Panc1 (cell line): ENCODE measurements at regions not wholly inside any gene's neighbourhood (a gene's known extent, or its start where the extent isn't known, plus 50 kb on each side); places are given as distances from the start of the nearest gene placed in this dataset.

Experiments used
- ATAC-seq: fragments of 200-7000 bp; cut with Tn5 transposase; 2 replicates; pipeline ENCODE4 v1.9.1; 2020; ENCODE audit warnings: mild to moderate bottlenecking, moderate library complexity
- BruUV-seq: library from RNA; stranded (reverse); fragments of 400-500 nt; replicated peaks from 2 replicates; lab custom pipeline; 2021; lab: Mats Ljungman, UMichigan
- CTCF ChIA-PET: fragments of 300-600 bp; sonication (Branson Sonifier 250); formaldehyde crosslinking; loops from one replicate; lab custom pipeline; 2022; ENCODE audit warnings: antibody characterized with exemption; lab: Charles Lee
- POLR2A ChIA-PET: fragments of 300-600 bp; sonication (Branson Sonifier 250); formaldehyde crosslinking; loops from one replicate; lab custom pipeline; 2022; ENCODE audit warnings: antibody characterized with exemption; lab: Charles Lee
- DNase-seq: peaks from one replicate; pipeline ENCODE4 v3.0.0-alpha.2; 2010; ENCODE audit warnings: low read depth, low spot score
- H3K27ac ChIP-seq: 2 replicates; pipeline ENCODE4 v1.5.1; 2011; ENCODE audit warnings: mild to moderate bottlenecking, low read length, inconsistent platforms
- H3K27me3 ChIP-seq: fragments of 200-500 bp; sonication (Bioruptor generic); 2 replicates; pipeline ENCODE4 v1.6.0; 2014; ENCODE audit warnings: low read length, inconsistent platforms; ENCODE audit not compliant: control insufficient read depth, insufficient read depth
- H3K36me3 ChIP-seq: fragments of 200-500 bp; sonication (Bioruptor generic); 2 replicates; pipeline ENCODE4 v1.5.1; 2014; ENCODE audit warnings: inconsistent platforms, mild to moderate bottlenecking, low read length, moderate library complexity; ENCODE audit not compliant: control insufficient read depth, insufficient read depth
- H3K4me1 ChIP-seq: 2 replicates; pipeline ENCODE4 v1.5.1; 2011; ENCODE audit warnings: inconsistent platforms, mild to moderate bottlenecking, low read length, moderate library complexity; ENCODE audit not compliant: control insufficient read depth, insufficient read depth
- H3K4me3 ChIP-seq, 2 experiments: 2 replicates each; pipeline ENCODE4 v1.5.1; 2011 to 2012; ENCODE audit warnings: low read depth in 2 of 2, low read length in 2 of 2, mild to moderate bottlenecking in 2 of 2, inconsistent platforms in 1 of 2, moderate library complexity in 1 of 2
- H3K9me3 ChIP-seq: fragments of 200-500 bp; sonication (Bioruptor generic); 2 replicates; pipeline ENCODE4 v1.5.1; 2014; ENCODE audit warnings: low read depth, mild to moderate bottlenecking, inconsistent platforms, low read length, moderate library complexity; ENCODE audit not compliant: control insufficient read depth, insufficient read depth
- POLR2AphosphoS5 ChIP-seq: IDR thresholded peaks from 2 replicates; pipeline ENCODE4 v1.6.1; 2012; ENCODE audit warnings: mild to moderate bottlenecking, low read depth, low read length, moderate library complexity
- SIN3A ChIP-seq: IDR thresholded peaks from 2 replicates; pipeline ENCODE4 v1.6.1; 2012; ENCODE audit warnings: low read depth, mild to moderate bottlenecking, low read length, moderate library complexity, borderline replicate concordance; ENCODE audit not compliant: insufficient read depth
- TCF7L2 ChIP-seq: IDR thresholded peaks from 2 replicates; pipeline ENCODE4 v1.6.1; 2011; ENCODE audit warnings: mild to moderate bottlenecking, low read depth, low read length, inconsistent platforms
- in situ Hi-C: cut with HindIII; loops from 2 replicates; pipeline ENCODE4 v1.10.0; 2016; ENCODE audit warnings: low sequenced_read_pairs, low pct_unique_long_range_greater_than_20kb
- intact Hi-C: fragments of 100-400 bp; cut with micrococcal nuclease; formaldehyde crosslinking; loops from one replicate; pipeline ENCODE4 v1.10.0; 2022; ENCODE audit not compliant: unreplicated experiment
- TF ChIP-seq, protein P1 (sequence below), 2 experiments: IDR thresholded peaks; 2 replicates each; pipeline ENCODE4 v1.6.1; 2011 to 2012; ENCODE audit warnings: low read depth in 2 of 2, control low read depth in 1 of 2, low read length in 1 of 2, mild to moderate bottlenecking in 1 of 2, moderate library complexity in 1 of 2; ENCODE audit not compliant: insufficient read depth in 1 of 2
- TF ChIP-seq, protein P2 (sequence below): fragments of 450-650 bp; IDR thresholded peaks from 2 replicates; pipeline ENCODE4 v1.5.1; 2017; ENCODE audit warnings: mild to moderate bottlenecking

DNA sequence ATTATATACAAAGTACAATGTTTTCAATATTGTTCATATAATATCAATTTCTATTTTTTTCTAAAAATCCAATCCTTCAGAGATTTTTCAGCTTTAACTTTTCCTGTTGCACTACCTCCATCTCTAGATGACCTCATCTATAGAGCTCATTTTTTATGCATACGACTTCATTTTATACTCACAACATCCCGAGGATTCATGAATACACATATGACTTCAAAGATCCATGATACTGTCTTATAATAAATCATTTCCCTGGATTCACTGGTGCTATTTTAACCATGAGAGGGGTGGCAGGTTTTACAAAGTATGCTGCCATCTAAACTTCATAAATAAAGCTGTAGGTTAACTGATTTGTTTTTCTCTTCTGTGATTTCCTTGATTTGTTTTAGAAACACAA is 694.6 kb downstream of the EPHA4 start:
- no peak for ATAC-seq
- Histone ChIP-seq H3K36me3 (no peaks in the 10 kb centered on the region), H3K27me3 (no peaks in the 10 kb centered on the region), H3K4me1 (no peaks in the 10 kb centered on the region), H3K4me3 (no peak overlapping the region), H3K27ac (no peak overlapping the region), H3K9me3 (no peaks in the 10 kb centered on the region)
- in situ Hi-C loops (no loop called here), intact Hi-C loops (no loop called here)
- DNase-seq, result no peak
- BruUV-seq, result no TSS peak
- ChIA-PET CTCF (no interaction called here), POLR2A (no interaction called here)
- TF ChIP-seq POLR2AphosphoS5 (no peak), SIN3A (no peak), TCF7L2 (no peak)
- TF ChIP-seq, protein P1, sequence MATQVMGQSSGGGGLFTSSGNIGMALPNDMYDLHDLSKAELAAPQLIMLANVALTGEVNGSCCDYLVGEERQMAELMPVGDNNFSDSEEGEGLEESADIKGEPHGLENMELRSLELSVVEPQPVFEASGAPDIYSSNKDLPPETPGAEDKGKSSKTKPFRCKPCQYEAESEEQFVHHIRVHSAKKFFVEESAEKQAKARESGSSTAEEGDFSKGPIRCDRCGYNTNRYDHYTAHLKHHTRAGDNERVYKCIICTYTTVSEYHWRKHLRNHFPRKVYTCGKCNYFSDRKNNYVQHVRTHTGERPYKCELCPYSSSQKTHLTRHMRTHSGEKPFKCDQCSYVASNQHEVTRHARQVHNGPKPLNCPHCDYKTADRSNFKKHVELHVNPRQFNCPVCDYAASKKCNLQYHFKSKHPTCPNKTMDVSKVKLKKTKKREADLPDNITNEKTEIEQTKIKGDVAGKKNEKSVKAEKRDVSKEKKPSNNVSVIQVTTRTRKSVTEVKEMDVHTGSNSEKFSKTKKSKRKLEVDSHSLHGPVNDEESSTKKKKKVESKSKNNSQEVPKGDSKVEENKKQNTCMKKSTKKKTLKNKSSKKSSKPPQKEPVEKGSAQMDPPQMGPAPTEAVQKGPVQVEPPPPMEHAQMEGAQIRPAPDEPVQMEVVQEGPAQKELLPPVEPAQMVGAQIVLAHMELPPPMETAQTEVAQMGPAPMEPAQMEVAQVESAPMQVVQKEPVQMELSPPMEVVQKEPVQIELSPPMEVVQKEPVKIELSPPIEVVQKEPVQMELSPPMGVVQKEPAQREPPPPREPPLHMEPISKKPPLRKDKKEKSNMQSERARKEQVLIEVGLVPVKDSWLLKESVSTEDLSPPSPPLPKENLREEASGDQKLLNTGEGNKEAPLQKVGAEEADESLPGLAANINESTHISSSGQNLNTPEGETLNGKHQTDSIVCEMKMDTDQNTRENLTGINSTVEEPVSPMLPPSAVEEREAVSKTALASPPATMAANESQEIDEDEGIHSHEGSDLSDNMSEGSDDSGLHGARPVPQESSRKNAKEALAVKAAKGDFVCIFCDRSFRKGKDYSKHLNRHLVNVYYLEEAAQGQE (IDR thresholded peaks at IDR 0.05; ENCODE audit: insufficient read depth in 1 of 2, low read depth in 2 of 2, low read length in 1 of 2), result no peak
- TF ChIP-seq, protein P2, sequence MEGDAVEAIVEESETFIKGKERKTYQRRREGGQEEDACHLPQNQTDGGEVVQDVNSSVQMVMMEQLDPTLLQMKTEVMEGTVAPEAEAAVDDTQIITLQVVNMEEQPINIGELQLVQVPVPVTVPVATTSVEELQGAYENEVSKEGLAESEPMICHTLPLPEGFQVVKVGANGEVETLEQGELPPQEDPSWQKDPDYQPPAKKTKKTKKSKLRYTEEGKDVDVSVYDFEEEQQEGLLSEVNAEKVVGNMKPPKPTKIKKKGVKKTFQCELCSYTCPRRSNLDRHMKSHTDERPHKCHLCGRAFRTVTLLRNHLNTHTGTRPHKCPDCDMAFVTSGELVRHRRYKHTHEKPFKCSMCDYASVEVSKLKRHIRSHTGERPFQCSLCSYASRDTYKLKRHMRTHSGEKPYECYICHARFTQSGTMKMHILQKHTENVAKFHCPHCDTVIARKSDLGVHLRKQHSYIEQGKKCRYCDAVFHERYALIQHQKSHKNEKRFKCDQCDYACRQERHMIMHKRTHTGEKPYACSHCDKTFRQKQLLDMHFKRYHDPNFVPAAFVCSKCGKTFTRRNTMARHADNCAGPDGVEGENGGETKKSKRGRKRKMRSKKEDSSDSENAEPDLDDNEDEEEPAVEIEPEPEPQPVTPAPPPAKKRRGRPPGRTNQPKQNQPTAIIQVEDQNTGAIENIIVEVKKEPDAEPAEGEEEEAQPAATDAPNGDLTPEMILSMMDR, result no peak

DNA sequence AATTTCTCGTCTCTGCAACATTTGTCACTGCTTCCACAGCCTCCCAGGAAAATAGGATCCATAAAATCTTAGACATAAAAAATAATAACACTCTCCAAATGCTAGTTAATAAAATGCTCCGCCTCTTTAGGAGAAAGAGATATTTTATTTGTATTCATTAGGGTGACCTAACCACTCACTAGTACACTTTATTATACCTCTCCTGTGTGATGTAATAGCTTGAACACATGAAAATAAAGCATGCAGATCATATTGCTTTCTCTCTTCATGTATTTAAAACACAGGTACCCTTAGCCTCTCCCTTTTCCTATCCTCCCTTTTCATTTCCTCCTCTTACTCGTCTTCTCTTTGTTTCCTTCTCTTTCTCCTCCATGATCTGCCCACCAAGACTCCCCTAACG is 694.2 kb downstream of the EPHA4 start:
- POLR2A ChIA-PET, result no interaction called here
- Histone ChIP-seq H3K36me3 (no peaks in the 10 kb centered on the region), H3K27ac (no peak overlapping the region), H3K9me3 (no peaks in the 10 kb centered on the region), H3K4me1 (no peaks in the 10 kb centered on the region), H3K4me3 (no peak overlapping the region), H3K27me3 (no peaks in the 10 kb centered on the region)
- in situ Hi-C loops, result no loop called here
- no peak for TF ChIP-seq TCF7L2
- no peak for TF ChIP-seq POLR2AphosphoS5
- TF ChIP-seq, protein P1 (IDR thresholded peaks at IDR 0.05; ENCODE audit: insufficient read depth in 1 of 2, low read depth in 2 of 2, low read length in 1 of 2), result no peak
- CTCF ChIA-PET, result no interaction called here
- DNase-seq, result no peak
- no TSS peak for BruUV-seq
- ATAC-seq, result no peak
- intact Hi-C loops, result no loop called here
